ENCODE measurements at regions not wholly inside any gene's neighbourhood (a gene's known extent, or its start where the extent isn't known, plus 50 kb on each side); places are given as distances from the start of the nearest gene placed in this dataset.

- no peaks in the 10 kb centered on the region for H3K27me3 ChIP-seq
- DNase-seq, result no peak
- H3K4me1 ChIP-seq, result no peaks in the 10 kb centered on the region
- no peaks in the 10 kb centered on the region for H3K36me3 ChIP-seq (replicated peaks in 1 of 2; ENCODE audit: insufficient read depth in 1 of 2, low read depth in 2 of 2)
- H3K9me3 ChIP-seq, result no peaks in the 10 kb centered on the region
- WGBS, 2 donors, result 63 to 70% methylated on average over 4 of the region's 4 CpGs
- no peak overlapping the region for H3K4me3 ChIP-seq
- TF ChIP-seq CTCF (IDR thresholded peaks at IDR 0.05), result no peak
- no peak for TF ChIP-seq POLR2A (IDR thresholded peaks at IDR 0.05)
- intact Hi-C loops (cut with DNase I), result no loop called here
- H3K27ac ChIP-seq, result no peak overlapping the region
- no peak for ATAC-seq
Observed at GRCh38 chr1:214853340-214853739, 229.2 kb upstream of the KCNK2 start.

DNA sequence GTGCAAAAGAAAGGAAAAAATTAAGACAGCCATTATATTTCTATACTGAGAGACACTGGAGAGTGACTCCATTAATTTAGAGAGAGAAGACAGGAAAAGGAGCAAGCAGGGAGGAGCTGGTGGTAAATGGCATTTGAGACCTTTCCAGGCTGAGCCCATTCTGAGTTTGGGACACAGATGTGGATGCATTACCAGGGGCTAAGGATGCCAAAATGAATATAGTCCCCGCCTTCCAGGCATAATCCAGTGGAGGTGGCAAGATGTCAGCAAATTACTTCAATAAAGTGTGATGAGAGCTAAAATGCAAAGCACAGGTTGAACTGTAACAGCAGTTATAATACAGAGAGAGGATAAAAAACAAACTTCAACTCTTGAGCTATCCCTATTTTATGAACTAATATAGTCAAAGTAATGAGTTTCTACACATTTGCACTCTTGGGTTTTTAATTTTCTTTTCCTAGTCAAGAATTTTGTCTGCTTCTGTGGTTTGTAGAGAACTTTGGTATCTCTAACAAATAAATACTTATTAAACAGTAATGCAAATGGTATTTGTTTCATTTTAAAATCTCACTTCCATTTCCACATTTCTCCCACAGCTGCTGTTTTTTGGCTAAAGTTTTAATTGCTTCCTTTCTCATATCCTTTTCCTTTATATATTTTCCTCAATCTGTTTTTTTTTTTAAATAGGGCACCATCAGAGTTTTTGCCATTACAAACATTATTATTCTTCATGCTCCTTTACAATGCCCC, 228.2 kb upstream of the KCNK2 start:
- TF ChIP-seq POLR2A (IDR thresholded peaks at IDR 0.05) (no peak), CTCF (IDR thresholded peaks at IDR 0.05) (no peak)
- ATAC-seq, result no peak
- no peaks in the 10 kb centered on the region for H3K27me3 ChIP-seq
- no peak overlapping the region for H3K4me3 ChIP-seq
- no peak overlapping the region for H3K27ac ChIP-seq
- intact Hi-C loops (cut with DNase I), result no loop called here
- H3K4me1 ChIP-seq, result no peaks in the 10 kb centered on the region
- H3K9me3 ChIP-seq, result no peaks in the 10 kb centered on the region
- DNase-seq, result no peak
- 77 to 91% methylated on average over 1 of the region's 1 CpG for WGBS, 2 donors
- no peaks in the 10 kb centered on the region for H3K36me3 ChIP-seq (replicated peaks in 1 of 2; ENCODE audit: insufficient read depth in 1 of 2, low read depth in 2 of 2)

GRCh38 chr1:214856843-214857242, 225.7 kb upstream of the KCNK2 start:
- Histone ChIP-seq H3K36me3 (replicated peaks in 1 of 2; ENCODE audit: insufficient read depth in 1 of 2, low read depth in 2 of 2) (no peaks in the 10 kb centered on the region), H3K9me3 (no peaks in the 10 kb centered on the region), H3K4me1 (no peaks in the 10 kb centered on the region), H3K27me3 (no peaks in the 10 kb centered on the region), H3K27ac (no peak overlapping the region), H3K4me3 (no peak overlapping the region)
- DNase-seq (no peak), ATAC-seq (no peak)
- intact Hi-C loops (cut with DNase I), result no loop called here
- TF ChIP-seq CTCF (IDR thresholded peaks at IDR 0.05) (no peak), POLR2A (IDR thresholded peaks at IDR 0.05) (no peak)

GRCh38 chr1:214857716-214858115, 224.8 kb upstream of the KCNK2 start:
- DNase-seq (no peak), ATAC-seq (no peak)
- H3K27me3 ChIP-seq, result no peaks in the 10 kb centered on the region
- H3K36me3 ChIP-seq (replicated peaks in 1 of 2; ENCODE audit: insufficient read depth in 1 of 2, low read depth in 2 of 2), result no peaks in the 10 kb centered on the region
- H3K4me3 ChIP-seq, result no peak overlapping the region
- no peaks in the 10 kb centered on the region for H3K9me3 ChIP-seq
- H3K27ac ChIP-seq, result no peak overlapping the region
- intact Hi-C loops (cut with DNase I), result no loop called here
- WGBS, 2 donors, result 44 to 49% methylated on average over 3 of the region's 3 CpGs
- H3K4me1 ChIP-seq, result no peaks in the 10 kb centered on the region
- TF ChIP-seq CTCF (IDR thresholded peaks at IDR 0.05) (no peak), POLR2A (IDR thresholded peaks at IDR 0.05) (no peak)

DNA sequence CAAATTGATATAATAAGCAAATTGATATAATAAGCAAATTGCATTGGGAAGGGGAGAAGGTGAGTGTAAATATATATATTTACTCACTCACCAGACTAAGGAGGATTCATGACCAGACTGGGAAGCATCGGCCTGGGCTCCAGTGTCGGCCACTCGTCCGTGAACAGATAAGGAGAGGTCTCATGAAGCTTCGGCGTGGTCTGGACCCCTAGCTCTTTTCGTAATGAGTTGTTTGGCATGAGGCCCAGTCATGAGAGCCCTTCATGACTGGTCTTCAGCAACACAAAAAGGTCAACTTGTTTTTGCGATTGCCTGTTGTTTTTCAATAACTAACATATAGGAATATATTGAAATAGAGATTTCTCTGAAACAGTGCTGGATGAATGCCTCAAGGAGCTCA, 222.9 kb upstream of the KCNK2 start:
- DNase-seq, result no peak
- ATAC-seq, result no peak
- no peaks in the 10 kb centered on the region for H3K36me3 ChIP-seq (replicated peaks in 1 of 2; ENCODE audit: insufficient read depth in 1 of 2, low read depth in 2 of 2)
- no peaks in the 10 kb centered on the region for H3K9me3 ChIP-seq
- H3K4me3 ChIP-seq, result no peak overlapping the region
- TF ChIP-seq POLR2A (IDR thresholded peaks at IDR 0.05) (no peak), CTCF (IDR thresholded peaks at IDR 0.05) (no peak)
- H3K4me1 ChIP-seq, result no peaks in the 10 kb centered on the region
- intact Hi-C loops (cut with DNase I), result no loop called here
- no peaks in the 10 kb centered on the region for H3K27me3 ChIP-seq
- WGBS, 2 donors, result 64 to 75% methylated on average over 8 of the region's 8 CpGs
- no peak overlapping the region for H3K27ac ChIP-seq
